Activated B cell treated with CpG ODN at 0.5 μM for 24 hours (primary cell): ENCODE measurements at regions not wholly inside any gene's neighbourhood (a gene's known extent, or its start where the extent isn't known, plus 50 kb on each side); places are given as distances from the start of the nearest gene placed in this dataset.

Experiments
- ATAC-seq: fragments of 200-7000 bp; cut with Tn5 transposase; one replicate; pipeline ENCODE4 v1.10.0; 2021; ENCODE audit warnings: low read depth, mild to moderate bottlenecking, moderate library complexity
- CTCF ChIA-PET: fragments of 350-600 bp; sonication (Branson Sonifier 250); formaldehyde crosslinking; loops from one replicate; lab custom pipeline; 2021; ENCODE audit warnings: antibody characterized with exemption; lab: Charles Lee
- POLR2A ChIA-PET: fragments of 350-600 bp; sonication (Branson Sonifier 250); formaldehyde crosslinking; loops from one replicate; lab custom pipeline; 2021; ENCODE audit warnings: antibody characterized with exemption; lab: Charles Lee
- DNase-seq: peaks from one replicate; pipeline ENCODE4 v3.0.0; 2022
- H3K27ac Mint-ChIP-seq: one replicate; pipeline ENCODE4 v1.8.0; 2020; ENCODE audit warnings: mixed read lengths
- H3K27me3 Mint-ChIP-seq: one replicate; pipeline ENCODE4 v1.8.0; 2021; ENCODE audit warnings: mixed read lengths
- H3K36me3 Mint-ChIP-seq: one replicate; pipeline ENCODE4 v1.8.0; 2021; ENCODE audit warnings: low read depth, mixed read lengths
- H3K4me1 Mint-ChIP-seq: one replicate; pipeline ENCODE4 v1.8.0; 2021; ENCODE audit warnings: mixed read lengths
- H3K4me3 Mint-ChIP-seq: one replicate; pipeline ENCODE4 v1.8.0; 2020; ENCODE audit warnings: mild to moderate bottlenecking, mixed read lengths
- H3K9me3 Mint-ChIP-seq: one replicate; pipeline ENCODE4 v1.8.0; 2020; ENCODE audit warnings: mixed read lengths
- CTCF ChIP-seq: fragments of 200-600 bp; IDR thresholded peaks from one replicate; pipeline ENCODE4 v1.8.0; 2022; ENCODE audit warnings: antibody characterized with exemption, mild to moderate bottlenecking
- intact Hi-C: fragments of 100-400 bp; cut with micrococcal nuclease; formaldehyde crosslinking; loops from one replicate; pipeline ENCODE4 v1.15.1; 2024

GRCh38 chr18:70522183-70522680 is 233.4 kb downstream of the SOCS6 start:
- ChIA-PET CTCF (no interaction called here), POLR2A (no interaction called here)
- DNase-seq (no peak), ATAC-seq (no peak)
- H3K4me3 Mint-ChIP-seq = no peak overlapping the region
- H3K27ac Mint-ChIP-seq = no peak overlapping the region
- no peak for TF ChIP-seq CTCF
- no peaks in the 10 kb centered on the region for H3K4me1 Mint-ChIP-seq
- H3K27me3 Mint-ChIP-seq = no peaks in the 10 kb centered on the region
- H3K36me3 Mint-ChIP-seq = no peaks in the 10 kb centered on the region
- intact Hi-C loops = no loop called here
- no peaks in the 10 kb centered on the region for H3K9me3 Mint-ChIP-seq

GRCh38 chr18:70520867-70521266 is 232.0 kb downstream of the SOCS6 start:
- ChIA-PET CTCF (no interaction called here), POLR2A (no interaction called here)
- Mint-ChIP-seq H3K27me3 (no peaks in the 10 kb centered on the region), H3K4me1 (no peaks in the 10 kb centered on the region), H3K4me3 (no peak overlapping the region), H3K27ac (no peak overlapping the region), H3K9me3 (no peaks in the 10 kb centered on the region), H3K36me3 (no peaks in the 10 kb centered on the region)
- intact Hi-C loops = no loop called here
- no peak for ATAC-seq
- DNase-seq = no peak
- TF ChIP-seq CTCF = no peak

- ChIA-PET CTCF (no interaction called here), POLR2A (no interaction called here)
- H3K4me1 Mint-ChIP-seq = no peaks in the 10 kb centered on the region
- no peak overlapping the region for H3K27ac Mint-ChIP-seq
- intact Hi-C loops = no loop called here
- H3K27me3 Mint-ChIP-seq = no peaks in the 10 kb centered on the region
- no peaks in the 10 kb centered on the region for H3K9me3 Mint-ChIP-seq
- no peak for DNase-seq
- no peaks in the 10 kb centered on the region for H3K36me3 Mint-ChIP-seq
- H3K4me3 Mint-ChIP-seq = no peak overlapping the region
- ATAC-seq = no peak
- TF ChIP-seq CTCF = no peak
These were observed 224.8 kb downstream of the SOCS6 start for GRCh38 chr18:70513502-70514171.

GRCh38 chr18:70507970-70508369 is 219.1 kb downstream of the SOCS6 start:
- H3K27ac Mint-ChIP-seq = no peak overlapping the region
- CTCF ChIA-PET = no interaction called here
- no peak for DNase-seq
- no peaks in the 10 kb centered on the region for H3K9me3 Mint-ChIP-seq
- ATAC-seq = no peak
- H3K27me3 Mint-ChIP-seq = no peaks in the 10 kb centered on the region
- H3K4me3 Mint-ChIP-seq = no peak overlapping the region
- POLR2A ChIA-PET = no interaction called here
- H3K4me1 Mint-ChIP-seq = no peaks in the 10 kb centered on the region
- no peak for TF ChIP-seq CTCF
- H3K36me3 Mint-ChIP-seq = no peaks in the 10 kb centered on the region
- intact Hi-C loops = no loop called here

- Mint-ChIP-seq H3K36me3 (no peaks in the 10 kb centered on the region), H3K4me1 (no peaks in the 10 kb centered on the region), H3K9me3 (no peaks in the 10 kb centered on the region), H3K27me3 (no peaks in the 10 kb centered on the region), H3K27ac (no peak overlapping the region), H3K4me3 (no peak overlapping the region)
- ChIA-PET CTCF (interaction anchor here (1.9 kb wide), 1 partner anchor 15 kb away, joined by 6 read pairs; no protein-coding TSS in a partner anchor), POLR2A (no interaction called here)
- ATAC-seq (no peak), DNase-seq (no peak)
- intact Hi-C loops = no loop called here
- no peak for TF ChIP-seq CTCF
These were observed 217.7 kb downstream of the SOCS6 start for GRCh38 chr18:70506511-70506910.
